ENCODE measurements at regions not wholly inside any gene's neighbourhood (a gene's known extent, or its start where the extent isn't known, plus 50 kb on each side); places are given as distances from the start of the nearest gene placed in this dataset.
A peak's percentile ranks its signal among the peaks of the same experiment; 100 is the strongest.

GRCh38 chr6:71395731-71396409, 107.3 kb downstream of the OGFRL1 start:
- DNase-seq (ENCODE audit: low read depth), result no peak
- no peak for TF ChIP-seq CTCF (conservative IDR thresholded peaks at IDR 0.05; ENCODE audit: low read depth, low read length)
- no peak overlapping the region for H3K4me3 ChIP-seq (ENCODE audit: low read length)

GRCh38 chr6:71396410-71396801, 107.8 kb downstream of the OGFRL1 start:
- no peak for DNase-seq (ENCODE audit: low read depth)
- TF ChIP-seq CTCF (conservative IDR thresholded peaks at IDR 0.05; ENCODE audit: low read depth, low read length), result no peak
- no peak overlapping the region for H3K4me3 ChIP-seq (ENCODE audit: low read length)

GRCh38 chr6:71399279-71399678, 110.7 kb downstream of the OGFRL1 start:
- TF ChIP-seq CTCF (conservative IDR thresholded peaks at IDR 0.05; ENCODE audit: low read depth, low read length), result no peak
- H3K4me3 ChIP-seq (ENCODE audit: low read length), result no peak overlapping the region
- no peak for DNase-seq (ENCODE audit: low read depth)

GRCh38 chr6:71400852-71401251, 112.2 kb downstream of the OGFRL1 start:
- DNase-seq (ENCODE audit: low read depth), result no peak
- no peak for TF ChIP-seq CTCF (conservative IDR thresholded peaks at IDR 0.05; ENCODE audit: low read depth, low read length)
- H3K4me3 ChIP-seq (ENCODE audit: low read length), result no peak overlapping the region

- no peak overlapping the region for H3K4me3 ChIP-seq (ENCODE audit: low read length)
- no peak for TF ChIP-seq CTCF (conservative IDR thresholded peaks at IDR 0.05; ENCODE audit: low read depth, low read length)
- no peak for DNase-seq (ENCODE audit: low read depth)
Observed at GRCh38 chr6:71402096-71402495, 113.5 kb downstream of the OGFRL1 start.

GRCh38 chr6:71403422-71404134, 115.0 kb downstream of the OGFRL1 start:
- DNase-seq (ENCODE audit: low read depth), result no peak
- TF ChIP-seq CTCF (conservative IDR thresholded peaks at IDR 0.05; ENCODE audit: low read depth, low read length), result no peak
- peak overlapping the region; percentile 42 for H3K4me3 ChIP-seq (ENCODE audit: low read length)

Measured in retinal pigment epithelial cell (primary cell).